HS-5 (cell line): ENCODE measurements at regions not wholly inside any gene's neighbourhood (a gene's known extent, or its start where the extent isn't known, plus 50 kb on each side); places are given as distances from the start of the nearest gene placed in this dataset.
"Not testable (repeated sequence)": the region's sequence is repeated elsewhere in the genome, so short reads cannot be mapped to it uniquely, and the experiment has no call there.

Source experiments
- DNase-seq: peaks from one replicate; pipeline ENCODE4 v3.0.0-alpha.2; 2012; ENCODE audit warnings: low read depth

DNA sequence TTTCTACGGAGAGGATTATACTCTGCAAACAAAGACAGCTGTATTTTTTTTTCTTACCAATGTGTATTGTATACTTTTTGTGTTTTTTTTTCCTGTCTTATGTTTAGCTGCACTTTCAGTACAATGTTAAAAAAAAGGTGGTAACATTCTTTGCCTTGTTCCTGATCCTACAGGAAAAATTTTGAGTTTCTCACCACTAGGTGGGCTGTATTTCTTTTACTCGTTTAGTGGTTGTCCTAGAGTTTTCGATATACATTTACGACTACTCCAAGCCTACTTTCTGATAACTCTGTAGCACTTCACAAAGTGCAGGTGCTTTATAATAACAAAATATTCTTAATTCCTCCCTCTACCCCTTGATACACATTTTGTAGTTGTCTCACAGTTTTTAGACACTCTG is 652.2 kb downstream of the UQCRFS1 start:
- DNase-seq: no peak

GRCh38 chr19:28558783-28559182 is 654.2 kb downstream of the UQCRFS1 start:
- no peak for DNase-seq

GRCh38 chr19:28556371-28556770 is 656.6 kb downstream of the UQCRFS1 start:
- no peak for DNase-seq

DNA sequence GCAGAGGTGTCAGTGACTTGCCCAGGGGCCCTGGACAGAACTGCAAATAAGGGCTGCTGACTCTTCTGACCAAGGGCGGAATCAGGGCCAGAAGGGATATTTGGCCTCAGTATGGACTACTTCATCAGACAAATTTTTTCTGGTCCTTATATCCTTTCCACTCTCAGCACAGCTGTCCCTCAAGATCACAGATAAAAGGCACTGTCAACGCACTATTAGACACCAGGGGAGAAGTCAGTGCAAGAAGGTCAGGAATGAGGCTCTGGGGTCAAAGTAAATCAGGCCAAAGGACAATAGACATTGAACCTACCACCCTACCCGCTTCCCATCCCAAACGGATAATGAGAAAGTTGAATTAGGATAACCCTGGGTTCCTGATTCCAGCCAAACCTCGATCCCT is 657.6 kb downstream of the UQCRFS1 start:
- no peak for DNase-seq

DNA sequence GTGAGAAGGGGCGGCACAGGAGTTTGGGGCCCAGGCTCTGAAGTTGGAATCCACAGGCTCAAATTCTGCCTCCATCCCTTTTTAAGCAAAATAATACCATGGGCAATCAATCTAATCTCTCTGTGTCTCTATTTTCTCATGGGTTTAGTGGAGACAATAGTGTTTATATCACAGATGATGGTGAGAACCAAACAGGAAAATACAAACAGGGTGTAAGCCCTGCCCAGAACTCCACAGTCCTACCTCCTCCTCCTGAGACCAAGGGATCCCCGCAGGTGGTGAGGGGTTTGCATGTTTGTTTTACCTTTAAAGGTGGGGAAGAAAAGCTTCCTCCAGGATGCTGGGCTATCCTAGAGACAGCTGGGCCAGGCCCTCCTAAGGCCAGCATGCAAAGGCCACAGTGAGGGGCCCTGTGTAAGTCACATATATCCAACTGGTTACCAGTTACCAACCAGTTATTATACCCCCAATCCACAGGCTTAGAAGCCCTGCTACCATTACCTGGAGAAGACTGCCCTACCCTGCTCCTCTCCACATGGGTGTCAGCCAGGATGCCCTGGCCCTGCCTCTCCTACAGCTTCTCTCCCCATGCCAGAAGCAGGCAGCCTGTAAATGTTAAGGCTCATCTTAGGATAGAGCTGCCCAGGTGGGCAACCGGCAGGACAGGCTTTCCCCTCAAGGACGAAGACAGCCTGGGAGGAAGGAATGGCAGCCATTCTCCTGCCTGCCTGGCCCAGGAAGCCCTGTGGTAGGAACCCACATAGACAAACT is 658.4 kb downstream of the UQCRFS1 start:
- DNase-seq: no peak

- DNase-seq: no peak
Observed at GRCh38 chr19:28553764-28554163, 659.2 kb downstream of the UQCRFS1 start.

DNA sequence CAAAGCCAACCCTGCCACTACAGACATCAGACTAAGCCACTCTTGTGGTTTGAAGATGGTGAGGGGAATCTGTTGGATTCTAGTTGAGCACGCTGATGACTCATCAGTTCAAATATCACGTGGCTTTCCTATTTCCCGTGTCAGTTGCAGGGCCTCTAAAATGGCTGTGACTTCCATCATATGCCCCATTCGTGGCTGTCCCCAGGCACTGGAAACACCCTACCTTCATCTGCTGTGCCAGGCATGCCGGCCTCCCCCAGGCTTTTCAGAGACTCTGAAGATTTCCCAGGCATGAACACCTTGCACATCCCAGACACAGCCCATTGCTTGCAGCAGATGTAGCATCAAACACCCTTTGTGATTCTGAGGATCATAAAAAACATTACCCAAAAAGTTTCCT is 659.9 kb downstream of the UQCRFS1 start:
- DNase-seq: no peak

DNA sequence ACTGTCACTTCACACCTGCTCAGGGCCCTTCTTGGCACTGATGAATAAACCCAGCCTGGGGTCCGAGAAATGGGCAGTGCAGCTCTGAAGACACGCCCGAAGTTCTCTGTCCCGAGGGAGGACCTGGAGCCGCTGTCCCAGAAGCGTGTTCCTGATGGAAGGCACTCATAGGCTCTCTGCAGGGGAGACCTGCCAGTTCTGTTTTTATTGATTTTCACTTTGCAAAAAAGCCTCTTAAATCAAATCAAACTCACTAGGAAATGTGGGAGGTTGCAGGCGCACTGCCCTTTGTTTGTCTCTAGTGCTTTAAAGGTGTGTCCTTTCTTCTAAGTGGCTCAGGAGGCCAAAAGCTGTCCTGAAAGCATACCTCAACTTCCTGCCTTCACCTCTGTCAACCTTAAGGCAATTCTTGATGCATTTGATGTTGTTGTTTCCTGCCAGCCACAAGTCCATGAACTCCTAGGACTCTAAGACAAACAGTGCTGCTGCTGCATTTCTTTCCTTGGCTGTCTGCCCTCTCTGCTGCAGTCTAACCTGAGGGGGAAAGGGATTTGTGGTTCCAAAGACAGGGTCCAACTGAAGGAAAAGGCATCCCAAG is 663.2 kb downstream of the UQCRFS1 start:
- DNase-seq: no peak

- no peak for DNase-seq
Observed at GRCh38 chr19:28546148-28546685, 666.7 kb downstream of the UQCRFS1 start.

DNA sequence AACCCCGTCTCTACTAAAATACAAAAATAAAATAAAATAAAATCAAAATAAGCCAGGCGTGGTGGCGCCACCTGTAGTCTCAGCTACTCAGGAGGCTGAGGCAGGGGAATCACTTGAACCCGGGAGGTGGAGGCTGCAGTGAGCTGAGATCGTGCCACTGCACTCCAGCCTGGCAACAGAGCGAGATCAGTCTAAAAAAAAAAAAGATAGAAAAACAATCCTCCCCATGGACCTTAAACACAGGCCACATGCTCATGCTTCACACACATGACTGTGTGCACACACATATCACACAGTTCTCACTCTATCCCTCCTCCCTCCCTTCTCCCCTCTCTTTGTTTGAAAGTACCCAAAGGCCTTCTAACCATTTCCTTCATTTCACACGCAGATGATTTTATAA is 667.6 kb downstream of the UQCRFS1 start:
- not testable (repeated sequence) for DNase-seq

DNA sequence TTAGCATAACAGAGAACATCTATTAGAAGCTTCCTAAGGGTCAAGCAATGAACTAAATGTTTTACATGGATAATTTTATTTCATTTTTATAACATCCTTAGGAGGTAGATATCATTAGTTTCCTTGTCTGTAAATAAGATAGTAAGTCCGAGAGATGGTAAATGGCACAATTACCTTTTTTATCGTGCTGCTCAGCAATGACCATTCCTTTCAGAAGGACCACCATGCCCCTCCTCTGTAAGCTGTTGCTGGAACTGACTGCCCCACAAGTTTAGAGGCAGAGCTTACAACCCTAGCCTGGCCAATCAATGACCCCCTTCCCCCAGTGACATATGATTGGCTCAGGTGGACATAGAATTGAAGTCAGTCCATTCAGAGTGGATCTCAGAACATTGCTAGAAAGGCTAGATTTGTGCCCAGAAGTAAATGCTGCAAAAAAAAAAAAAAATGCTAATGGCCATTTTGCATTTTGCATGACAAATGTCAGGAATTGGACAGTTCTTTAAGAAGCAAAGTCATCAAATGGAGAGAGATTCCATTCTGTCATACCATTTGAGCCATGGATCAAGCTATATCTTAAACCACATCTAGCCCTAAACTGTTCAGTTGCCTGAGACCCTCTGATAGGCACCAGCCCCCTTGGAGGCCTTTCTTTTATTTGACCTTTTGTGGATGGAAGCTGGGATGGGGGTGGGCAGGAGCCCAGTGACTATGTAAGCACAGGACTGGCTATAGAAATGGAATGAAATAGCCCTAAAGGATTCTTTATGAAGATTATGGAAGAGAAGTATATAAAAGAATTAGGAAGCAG is 668.3 kb downstream of the UQCRFS1 start:
- DNase-seq: no peak

DNA sequence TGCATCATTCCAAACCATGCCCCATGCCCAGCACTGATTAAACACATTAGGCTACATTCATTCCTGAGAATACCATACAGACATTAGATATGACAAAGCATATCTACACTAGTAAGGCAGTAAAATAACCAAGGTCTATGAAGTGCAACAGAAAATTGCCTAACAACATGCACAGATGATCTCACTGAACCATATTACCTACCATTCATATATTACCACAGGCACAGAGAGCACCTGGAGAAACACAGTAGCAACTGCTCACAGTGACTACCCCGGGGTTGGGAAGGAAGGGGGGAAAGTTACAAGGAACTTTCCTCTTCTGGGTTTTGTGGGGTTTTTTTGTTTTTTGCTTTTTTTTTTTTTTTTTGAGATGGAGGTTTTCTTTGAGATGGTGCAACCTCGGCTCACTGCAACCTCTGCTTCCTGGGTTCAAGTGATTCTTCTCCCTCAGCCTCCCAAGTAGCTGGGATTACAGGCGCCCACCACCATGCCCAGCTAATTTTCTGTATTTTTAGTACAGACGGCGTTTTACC is 669.6 kb downstream of the UQCRFS1 start:
- no peak for DNase-seq

DNA sequence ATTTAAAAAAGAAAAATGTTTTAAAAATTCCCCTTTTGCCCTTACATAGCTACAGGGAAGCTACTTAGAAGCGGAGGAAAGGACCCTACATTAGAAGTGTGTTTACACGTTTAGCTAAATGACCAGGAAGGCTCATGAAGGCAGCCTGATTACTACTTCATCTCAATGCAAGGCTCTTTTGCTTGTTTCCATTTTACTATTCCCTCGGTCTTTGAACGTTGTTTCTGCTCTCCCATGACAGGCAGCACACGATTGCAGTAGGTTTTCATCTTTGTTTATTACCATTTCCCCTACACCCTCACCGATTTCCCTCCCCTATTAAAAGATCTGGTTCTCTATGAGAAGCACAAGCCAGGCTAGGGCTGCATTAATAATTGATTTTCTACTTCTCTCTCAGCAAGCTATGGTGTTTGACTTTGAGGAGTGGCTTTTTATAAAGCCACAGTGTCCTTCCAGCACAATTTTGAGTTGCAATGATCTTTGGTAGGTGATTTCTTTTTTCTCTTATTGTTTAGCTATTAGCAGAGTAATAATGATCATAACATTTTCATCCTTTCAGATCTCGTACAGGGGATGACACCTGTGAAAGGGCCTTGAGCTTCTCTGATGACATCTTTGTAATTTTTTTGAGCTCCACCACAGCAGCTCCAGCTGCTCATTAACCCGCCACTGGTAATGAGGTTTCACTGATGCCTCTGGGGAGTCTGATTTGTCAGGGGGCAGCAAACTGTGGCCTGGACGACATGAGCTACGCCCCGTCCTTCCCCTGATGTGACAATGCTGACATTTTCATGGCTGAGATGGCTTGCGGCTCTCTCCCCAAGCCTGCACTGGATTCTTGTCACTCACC is 670.3 kb downstream of the UQCRFS1 start:
- DNase-seq: no peak

DNA sequence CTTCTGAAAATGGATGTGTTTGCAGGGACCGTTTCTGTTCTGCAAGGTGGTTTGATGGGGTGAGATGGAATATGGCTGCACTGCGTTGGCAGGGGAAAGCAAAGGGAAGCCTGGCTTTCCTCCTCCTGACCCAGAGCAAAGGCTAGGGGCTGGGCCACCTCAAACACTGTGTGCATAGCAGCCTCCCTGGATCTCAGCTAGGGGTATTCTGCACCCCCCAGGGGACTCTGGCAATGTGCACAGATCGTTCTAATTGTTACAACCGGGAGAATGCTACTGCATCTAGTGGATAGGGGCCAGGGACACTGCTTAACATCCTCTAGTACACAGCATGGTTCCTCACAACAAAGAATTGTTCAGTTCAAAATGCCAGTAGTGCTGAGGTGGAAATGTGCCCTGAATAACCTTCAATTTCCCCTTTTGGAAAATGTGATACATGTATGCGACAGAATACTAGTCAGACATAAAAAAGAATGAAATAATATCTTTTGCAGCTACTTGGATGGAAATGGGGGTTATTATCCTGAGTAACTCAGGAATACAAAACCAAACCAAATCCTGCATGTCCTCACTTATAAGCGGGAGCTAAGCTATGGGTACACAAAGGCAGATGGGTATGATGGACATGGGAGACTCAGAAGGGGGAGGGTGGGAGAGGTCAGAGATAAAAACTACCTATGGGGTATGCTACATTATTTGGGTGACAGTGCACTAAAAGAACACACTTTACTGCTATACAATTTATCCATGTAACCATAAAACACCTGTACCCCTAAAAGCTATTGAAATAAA is 671.2 kb downstream of the UQCRFS1 start:
- DNase-seq: no peak

GRCh38 chr19:28541029-28541428 is 671.9 kb downstream of the UQCRFS1 start:
- no peak for DNase-seq

GRCh38 chr19:28540385-28540784 is 672.6 kb downstream of the UQCRFS1 start:
- DNase-seq: not testable (repeated sequence)

GRCh38 chr19:28539759-28540158 is 673.2 kb downstream of the UQCRFS1 start:
- no peak for DNase-seq

GRCh38 chr19:28538579-28538978 is 674.4 kb downstream of the UQCRFS1 start:
- not testable (repeated sequence) for DNase-seq

DNA sequence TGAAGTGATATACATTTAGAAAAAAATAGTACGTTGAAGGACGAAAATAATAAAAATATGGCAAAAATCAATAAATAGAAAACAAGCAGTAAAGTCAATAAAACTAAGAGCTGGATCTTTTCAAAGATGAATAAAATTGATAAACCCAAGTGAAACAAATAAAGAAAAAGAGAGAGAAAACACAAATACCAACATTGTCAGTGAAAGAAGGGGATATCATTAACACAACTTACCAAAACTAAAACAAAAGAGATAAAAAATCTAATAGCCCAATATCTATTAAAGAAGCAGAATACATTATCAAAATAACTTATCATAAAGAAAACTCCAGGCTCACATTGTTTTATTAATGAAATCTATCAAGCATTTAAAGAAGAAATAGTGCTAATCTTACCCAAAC is 675.1 kb downstream of the UQCRFS1 start:
- no peak for DNase-seq

DNA sequence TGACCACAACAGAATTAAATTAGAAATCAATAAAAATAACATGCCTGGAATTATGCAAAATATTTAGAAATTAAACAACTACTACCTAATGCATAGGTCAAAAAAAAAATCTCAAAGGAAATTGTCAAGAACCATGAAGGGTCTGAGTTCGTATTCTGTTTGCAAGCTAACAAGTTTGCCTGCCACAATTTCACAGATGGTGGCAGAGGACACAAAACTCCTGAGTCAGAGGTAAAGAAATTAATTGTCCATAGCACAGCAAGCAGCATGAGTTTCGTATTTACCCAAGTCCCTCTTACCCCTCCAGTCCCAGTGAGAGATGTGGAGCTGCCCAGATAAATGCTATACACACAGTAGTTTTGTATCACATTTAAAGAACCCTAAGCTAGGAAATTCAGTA is 675.9 kb downstream of the UQCRFS1 start:
- no peak for DNase-seq

DNA sequence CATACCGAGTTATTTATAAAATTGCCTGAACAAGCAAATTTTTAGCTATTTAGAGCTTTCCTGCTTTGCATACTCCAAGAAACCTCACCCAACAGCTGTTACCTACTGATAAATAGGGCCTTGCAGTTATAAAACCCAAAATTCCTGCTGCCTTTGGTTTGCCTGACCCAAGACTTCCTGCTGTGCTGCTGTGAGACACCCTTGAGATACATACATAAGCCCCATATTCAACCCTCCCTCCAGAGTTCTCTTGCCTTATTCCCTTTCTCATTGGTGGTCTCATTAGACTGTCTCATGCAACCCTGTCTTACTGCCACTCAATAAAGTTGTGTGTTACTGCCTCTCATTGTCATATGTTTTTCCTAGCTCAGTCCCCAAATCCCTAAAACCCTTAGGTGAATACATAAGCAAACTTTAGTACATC is 677.6 kb downstream of the UQCRFS1 start:
- DNase-seq: no peak
